NCI-H187 treated with DMSO at 0.1 percent for 48 hours (cell line): ENCODE measurements at regions not wholly inside any gene's neighbourhood (a gene's known extent, or its start where the extent isn't known, plus 50 kb on each side); places are given as distances from the start of the nearest gene placed in this dataset.

ENCODE experiments used
- DNase-seq: peaks from one replicate; lab custom pipeline; 2025; lab: John Stamatoyannopoulos, UW

DNA sequence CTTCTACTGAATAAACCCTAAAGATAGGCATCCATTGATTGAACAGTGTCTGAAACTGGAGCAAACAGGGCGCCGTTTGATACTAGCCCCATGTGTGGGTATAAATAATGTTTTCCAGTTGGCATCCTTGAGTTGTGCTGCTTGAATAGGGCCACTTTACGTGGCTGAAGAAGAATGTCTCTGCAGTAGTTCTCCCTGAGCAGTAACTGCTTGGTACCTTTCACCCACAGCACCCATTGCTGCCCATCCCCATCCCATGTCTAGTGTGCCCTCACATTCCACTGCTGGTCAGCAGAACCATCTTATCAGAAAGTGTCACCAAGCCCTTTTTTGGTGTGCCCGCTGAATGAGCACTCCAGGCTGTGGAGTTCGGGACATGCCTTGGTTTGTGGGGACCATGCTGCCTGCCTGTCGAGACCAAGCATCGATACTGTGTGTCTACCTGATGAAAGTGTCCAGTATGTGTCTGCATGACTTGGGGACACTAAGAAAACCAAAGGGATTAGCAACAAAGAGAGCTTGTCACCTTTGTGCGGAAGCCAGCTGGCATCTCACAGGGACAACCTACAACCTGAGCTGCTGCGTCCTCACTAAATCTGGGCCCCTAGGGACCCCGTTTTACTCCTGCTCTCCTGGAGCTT lies 162.0 kb downstream of the TM9SF2 start:
- DNase-seq, result no peak

- DNase-seq, result no peak
These were observed 161.4 kb downstream of the TM9SF2 start for GRCh38 chr13:99662678-99663077.

- DNase-seq, result no peak
These were observed 160.5 kb downstream of the TM9SF2 start for GRCh38 chr13:99661791-99662190.

- DNase-seq, result no peak
These were observed 158.7 kb downstream of the TM9SF2 start for GRCh38 chr13:99659866-99660554.

GRCh38 chr13:99659226-99659625 lies 158.0 kb downstream of the TM9SF2 start:
- peak; percentile 65 for DNase-seq

DNA sequence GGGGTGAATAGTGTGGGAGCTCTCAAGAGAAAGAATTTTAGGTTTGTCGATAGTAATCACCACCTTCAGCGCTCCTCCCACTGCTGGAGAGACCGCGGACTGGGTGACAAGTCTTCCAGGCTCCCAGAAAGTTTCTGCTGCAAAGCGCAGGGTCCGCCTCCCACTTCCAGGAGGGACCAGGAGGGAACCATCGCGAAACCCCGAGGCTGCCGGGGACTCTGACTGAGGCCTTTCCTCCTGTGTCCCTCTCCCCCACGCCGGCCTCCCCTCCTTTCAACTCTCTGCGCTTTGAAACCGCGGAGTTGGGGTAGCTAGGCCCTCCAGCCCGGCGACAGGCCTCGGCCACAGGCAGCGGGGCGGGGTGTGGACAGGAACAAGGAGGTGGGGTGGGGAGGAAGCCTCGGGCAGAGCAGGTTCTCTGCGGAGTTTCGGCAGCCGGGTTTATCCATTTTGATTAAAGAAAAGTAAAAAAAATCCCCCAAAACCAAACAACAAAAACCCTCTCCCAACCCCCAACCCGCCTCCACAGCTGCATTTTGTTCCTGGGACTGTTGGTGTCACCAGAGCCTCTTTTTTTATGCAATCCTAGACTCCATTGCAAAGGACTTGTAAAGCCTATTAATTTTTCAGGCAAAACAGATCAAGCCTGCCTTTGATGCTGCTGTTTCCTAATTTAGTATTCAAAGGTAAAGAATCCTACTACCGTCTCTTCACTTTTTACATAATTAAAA lies 157.2 kb downstream of the TM9SF2 start:
- DNase-seq, result peak; percentile 51

DNA sequence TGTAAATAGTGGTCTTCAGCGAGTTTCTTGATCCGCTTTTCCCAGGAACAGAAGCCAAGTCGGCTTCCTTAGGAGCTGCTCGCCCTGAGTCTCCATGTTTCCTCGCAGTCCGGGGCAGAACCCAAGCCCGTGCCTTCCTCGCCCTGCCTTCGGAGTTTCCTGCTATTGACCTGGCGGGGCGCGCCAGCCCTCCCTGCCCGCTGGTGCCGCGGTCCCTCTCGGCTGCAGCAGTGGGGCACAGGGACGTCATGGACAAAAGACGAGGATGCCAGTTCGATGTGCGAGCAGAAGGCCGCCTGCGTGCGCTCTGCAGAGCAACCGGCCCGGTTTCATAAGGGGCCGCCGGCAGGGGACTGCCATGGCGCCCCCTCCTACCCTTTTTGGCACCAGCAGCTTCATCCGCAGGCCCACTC lies 156.6 kb downstream of the TM9SF2 start:
- DNase-seq, result no peak

- no peak for DNase-seq
These were observed 155.6 kb downstream of the TM9SF2 start for GRCh38 chr13:99656844-99657381.

DNA sequence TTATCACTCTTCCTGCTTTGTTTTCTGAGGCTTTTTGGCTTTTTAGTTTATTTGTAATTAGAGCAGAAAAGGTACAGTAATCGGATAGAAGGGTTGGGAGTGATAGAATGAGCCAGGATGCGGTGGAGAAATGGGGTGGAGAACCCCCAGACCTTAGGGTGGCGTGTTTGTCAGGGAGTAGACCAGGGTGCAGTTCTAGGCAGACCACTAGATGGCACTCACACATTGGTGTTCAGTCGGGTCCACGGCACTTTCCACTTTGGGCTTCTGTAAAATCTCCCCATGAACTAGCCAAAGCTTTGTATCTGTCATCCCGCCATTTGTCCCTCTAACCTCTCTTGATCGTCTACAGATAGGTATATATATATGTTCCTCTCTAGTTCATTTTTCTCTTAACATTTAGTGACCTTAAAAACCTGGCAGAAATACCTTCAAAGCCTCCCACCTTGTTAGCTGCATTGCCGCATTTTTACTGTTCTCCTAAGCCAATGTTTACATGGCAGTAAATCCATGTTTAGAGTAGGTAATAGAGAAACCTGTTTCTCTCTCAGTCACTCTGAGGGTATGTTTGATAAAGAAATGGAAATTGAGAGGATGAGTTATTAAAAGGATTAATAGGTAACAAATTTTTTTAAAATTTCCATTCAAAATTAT lies 154.9 kb downstream of the TM9SF2 start:
- DNase-seq, result peak; percentile 81

DNA sequence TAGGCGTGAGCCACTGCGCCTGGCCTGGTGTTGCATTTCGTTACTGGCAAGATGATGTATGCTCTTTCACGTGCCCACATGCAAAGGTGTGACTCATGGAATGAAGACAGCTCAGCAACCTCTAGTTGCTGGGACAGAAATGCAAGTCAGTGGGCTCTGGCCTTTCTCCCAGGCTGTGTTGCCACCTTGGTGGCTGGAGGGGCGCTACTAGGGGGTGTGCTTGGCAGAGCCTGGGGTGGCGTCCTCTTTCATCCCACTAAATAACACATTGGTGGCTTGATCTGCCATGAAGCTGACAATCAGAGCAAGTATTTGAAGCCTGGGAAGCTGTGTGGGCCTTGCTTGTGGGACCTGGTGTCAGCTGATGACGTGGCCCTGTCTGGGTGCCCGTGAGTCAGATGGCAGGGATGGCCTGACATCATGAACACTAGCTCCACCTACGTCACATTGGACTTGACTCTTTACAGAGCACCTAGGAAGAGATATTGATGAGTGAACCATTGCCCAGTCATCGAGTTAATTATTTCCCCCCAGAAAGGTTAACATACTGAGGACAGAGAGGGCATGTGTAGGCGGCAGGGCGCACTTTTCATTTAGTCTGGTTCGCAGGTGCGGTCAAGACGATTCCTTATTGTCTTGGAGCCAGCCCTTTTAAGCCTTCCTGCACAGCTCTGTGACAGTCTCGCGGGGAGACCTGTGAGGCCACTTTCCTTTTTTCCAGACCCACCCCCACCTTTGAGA lies 154.2 kb downstream of the TM9SF2 start:
- no peak for DNase-seq

DNA sequence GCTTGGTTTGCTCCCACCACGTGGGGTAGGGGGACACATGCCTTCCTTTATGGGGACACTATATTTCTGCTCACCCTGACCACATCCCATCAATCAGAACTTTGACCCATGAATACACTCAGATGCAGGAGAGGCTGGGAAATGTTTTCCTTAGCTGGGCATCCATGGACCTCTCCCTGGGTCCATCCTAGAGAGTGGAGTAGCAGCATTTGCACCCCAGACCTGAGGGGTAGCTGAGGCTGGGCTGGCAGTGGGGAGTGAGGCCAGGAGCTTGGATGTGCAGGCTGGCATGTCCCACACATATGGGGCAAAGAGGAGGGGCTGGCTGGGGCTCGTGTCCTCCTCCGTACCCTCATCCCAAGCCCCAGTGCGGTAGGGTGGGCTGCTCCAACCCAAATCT lies 152.8 kb downstream of the TM9SF2 start:
- no peak for DNase-seq

GRCh38 chr13:99653526-99653925 lies 152.3 kb downstream of the TM9SF2 start:
- DNase-seq, result no peak

- no peak for DNase-seq
These were observed 151.6 kb downstream of the TM9SF2 start for GRCh38 chr13:99652901-99653300.

DNA sequence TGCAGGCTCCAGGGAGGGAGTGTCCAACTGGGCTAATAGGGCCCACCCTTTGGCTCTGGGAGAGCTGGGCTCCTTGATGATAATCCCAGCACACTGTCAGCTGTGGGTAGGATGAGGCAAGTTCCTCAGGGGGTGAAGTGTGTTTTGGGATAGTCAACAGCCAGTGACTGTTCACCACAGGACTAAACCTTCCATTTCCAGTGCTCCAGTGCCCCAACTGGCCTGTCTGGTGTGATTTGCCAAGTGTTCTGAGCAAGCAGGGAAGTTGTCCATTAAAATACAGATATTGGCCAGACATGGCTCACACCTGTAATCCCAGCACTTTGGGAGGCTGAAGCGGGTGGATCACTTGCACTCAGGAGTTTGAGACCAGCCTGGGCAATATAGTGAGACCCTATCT lies 150.9 kb downstream of the TM9SF2 start:
- DNase-seq, result no peak

DNA sequence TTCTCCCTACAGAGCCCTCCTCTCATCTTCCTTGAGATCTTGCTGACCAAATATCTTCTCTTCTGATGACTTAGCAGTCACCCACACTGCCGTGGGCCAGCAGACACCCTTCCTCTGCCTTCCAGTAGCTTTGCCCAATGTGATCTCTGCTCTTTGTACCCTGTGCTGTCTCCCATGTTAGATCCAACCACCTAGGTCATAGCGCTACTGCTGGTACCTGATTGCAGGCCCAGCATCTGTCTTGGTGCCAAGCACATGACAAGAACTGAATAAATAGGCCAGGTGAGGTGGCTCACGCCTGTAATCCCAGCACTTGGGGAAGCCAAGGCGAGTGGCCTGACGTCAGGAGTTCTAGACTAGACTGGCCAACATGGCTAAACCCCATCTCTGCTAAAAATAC lies 149.7 kb downstream of the TM9SF2 start:
- DNase-seq, result no peak

DNA sequence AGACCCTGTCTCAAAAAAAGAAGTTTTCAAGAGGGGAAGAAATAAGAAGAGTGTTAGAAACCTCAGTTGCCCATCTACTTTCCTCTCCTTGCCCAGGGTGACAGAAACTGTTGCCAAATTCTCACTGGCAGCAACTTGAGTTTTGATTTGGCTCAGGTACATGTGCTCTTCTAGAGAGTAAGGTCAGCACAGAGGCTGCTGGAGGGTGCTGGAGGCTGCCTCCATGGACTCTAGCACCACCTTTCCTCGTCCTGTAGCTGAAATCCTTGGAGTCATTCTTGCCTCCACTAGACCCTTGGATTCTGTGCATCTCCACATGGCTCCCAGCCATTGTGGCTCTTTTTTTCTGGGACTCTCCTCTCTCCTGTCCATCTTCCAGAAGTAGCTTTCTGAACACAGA lies 149.1 kb downstream of the TM9SF2 start:
- no peak for DNase-seq

DNA sequence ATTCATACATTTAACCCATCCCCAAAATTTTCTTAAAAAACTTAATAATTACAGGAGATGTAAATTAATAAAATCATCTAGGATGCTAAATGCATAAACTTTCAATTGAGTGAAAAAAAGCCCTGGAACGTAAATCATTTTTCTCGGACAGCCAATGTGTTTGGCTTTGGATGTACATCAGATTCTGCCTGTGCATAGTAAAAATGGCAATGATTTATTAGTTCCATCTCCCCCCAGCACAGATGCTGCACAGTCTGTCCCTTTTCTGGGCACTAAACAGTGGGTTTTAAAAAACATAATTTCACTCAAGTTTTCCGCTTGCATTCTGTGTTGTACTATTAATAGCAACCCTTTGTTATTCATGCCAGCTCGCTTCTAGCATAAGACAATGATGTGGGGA lies 147.7 kb downstream of the TM9SF2 start:
- DNase-seq, result no peak

DNA sequence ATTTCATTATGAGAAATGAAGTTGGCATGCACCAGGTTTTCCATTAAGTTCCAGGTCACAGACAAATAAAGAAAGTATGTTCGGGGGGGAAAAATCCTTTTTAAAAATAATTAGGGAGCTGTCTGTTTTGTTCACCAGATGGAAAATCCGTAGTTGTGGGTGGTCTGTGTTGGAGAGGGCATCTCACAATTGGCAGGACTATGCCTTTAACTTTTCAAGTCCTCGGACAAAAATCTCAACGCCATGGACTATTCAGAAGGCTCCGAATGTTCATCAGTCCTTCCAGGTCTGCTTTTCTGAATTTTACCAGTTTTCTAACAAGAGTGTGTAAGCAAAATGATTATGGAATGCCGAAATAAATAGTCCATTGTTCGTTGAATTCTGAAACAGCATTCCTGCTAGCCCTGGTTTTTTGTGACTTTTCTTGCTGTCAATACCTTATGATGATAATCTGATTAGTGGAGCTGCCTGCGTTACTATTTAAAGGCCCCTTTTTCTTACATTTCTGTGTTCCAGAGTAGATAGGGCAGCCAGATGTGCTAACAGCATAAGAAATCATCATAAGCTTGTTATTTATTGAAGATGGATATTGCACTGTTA lies 146.9 kb downstream of the TM9SF2 start:
- no peak for DNase-seq

DNA sequence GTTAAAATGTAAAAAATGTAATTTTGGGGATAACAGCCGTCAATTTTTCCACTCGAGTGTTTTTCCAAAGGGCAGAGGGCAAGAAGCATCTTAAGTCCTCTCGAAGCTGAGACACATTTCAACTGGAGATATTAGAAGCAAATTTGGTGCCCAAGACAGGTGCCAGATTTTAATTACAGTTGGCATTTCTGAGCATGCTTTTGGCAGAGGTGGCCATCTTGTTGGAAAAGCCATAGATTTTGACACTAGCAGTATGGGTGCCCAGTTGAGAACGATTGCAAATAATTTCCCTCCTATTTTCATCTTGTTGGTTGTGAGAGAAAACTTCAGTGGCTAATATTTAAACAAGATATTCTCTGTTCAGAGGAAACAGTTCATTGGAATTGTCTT lies 146.3 kb downstream of the TM9SF2 start:
- DNase-seq, result no peak

GRCh38 chr13:99646866-99647595 lies 145.8 kb downstream of the TM9SF2 start:
- DNase-seq, result no peak

- no peak for DNase-seq
These were observed 141.6 kb downstream of the TM9SF2 start for GRCh38 chr13:99642841-99643240.
